Cardiac muscle cell (in vitro differentiated cells and primary cell): ENCODE measurements at regions not wholly inside any gene's neighbourhood (a gene's known extent, or its start where the extent isn't known, plus 50 kb on each side); places are given as distances from the start of the nearest gene placed in this dataset.

Experiments used
- DNase-seq, 2 donors: peaks; one replicate each; pipeline versions ENCODE4 v3.0.0 to v3.0.0-alpha.2; 2010 to 2017; ENCODE audit warnings: low read depth in 1 of 2, low spot score in 1 of 2
- H3K27ac ChIP-seq: fragments of 200-600 bp; sonication (generic); 2 replicates; pipeline ENCODE4 v1.5.1; 2016
- H3K27me3 ChIP-seq: fragments of 200-600 bp; sonication (generic); 2 replicates; pipeline ENCODE4 v1.6.0; 2016; ENCODE audit warnings: control low read depth
- H3K36me3 ChIP-seq: fragments of 200-600 bp; sonication (generic); 2 replicates; pipeline ENCODE4 v1.5.1; 2016; ENCODE audit warnings: control low read depth
- H3K4me1 ChIP-seq: fragments of 200-600 bp; sonication (generic); 2 replicates; pipeline ENCODE4 v1.8.1; 2017; ENCODE audit warnings: low read depth, mild to moderate bottlenecking, mixed run types
- H3K4me3 ChIP-seq: fragments of 200-600 bp; sonication (generic); 2 replicates; pipeline ENCODE4 v1.5.1; 2016; ENCODE audit warnings: mild to moderate bottlenecking
- H3K9me3 ChIP-seq: fragments of 200-600 bp; sonication (generic); 2 replicates; pipeline ENCODE4 v1.5.1; 2017; ENCODE audit warnings: low read depth, mild to moderate bottlenecking, control low read depth
- CTCF ChIP-seq: IDR thresholded peaks from 2 replicates; pipeline ENCODE4 v1.5.1; 2012; ENCODE audit warnings: low read depth, mild to moderate bottlenecking, low read length

GRCh38 chr14:34120185-34120977 lies 169.5 kb upstream of the EGLN3 start:
- TF ChIP-seq CTCF, result no peak
- Histone ChIP-seq H3K27me3 (no peaks in the 10 kb centered on the region), H3K36me3 (no peaks in the 10 kb centered on the region), H3K27ac (no peak overlapping the region), H3K4me3 (no peak overlapping the region), H3K9me3 (no peaks in the 10 kb centered on the region), H3K4me1 (peaks cover 3% of the 10 kb centered on the region)
- no peak for DNase-seq

GRCh38 chr14:34119107-34119858 lies 168.4 kb upstream of the EGLN3 start:
- Histone ChIP-seq H3K27ac (no peak overlapping the region), H3K4me3 (no peak overlapping the region), H3K9me3 (no peaks in the 10 kb centered on the region), H3K36me3 (no peaks in the 10 kb centered on the region), H3K27me3 (no peaks in the 10 kb centered on the region), H3K4me1 (no peaks in the 10 kb centered on the region)
- TF ChIP-seq CTCF, result no peak
- no peak for DNase-seq

- Histone ChIP-seq H3K27me3 (no peaks in the 10 kb centered on the region), H3K9me3 (no peaks in the 10 kb centered on the region), H3K4me3 (no peak overlapping the region), H3K27ac (no peak overlapping the region), H3K4me1 (no peaks in the 10 kb centered on the region), H3K36me3 (no peaks in the 10 kb centered on the region)
- TF ChIP-seq CTCF, result no peak
- DNase-seq, result no peak
These were observed 163.1 kb upstream of the EGLN3 start for GRCh38 chr14:34113991-34114390.

GRCh38 chr14:34113005-34113511 lies 162.2 kb upstream of the EGLN3 start:
- H3K4me3 ChIP-seq, result no peak overlapping the region
- H3K27ac ChIP-seq, result no peak overlapping the region
- no peak for TF ChIP-seq CTCF
- no peaks in the 10 kb centered on the region for H3K9me3 ChIP-seq
- no peaks in the 10 kb centered on the region for H3K4me1 ChIP-seq
- DNase-seq, result peak in 1 of 2 donors; percentile 6
- H3K36me3 ChIP-seq, result no peaks in the 10 kb centered on the region
- no peaks in the 10 kb centered on the region for H3K27me3 ChIP-seq

- no peaks in the 10 kb centered on the region for H3K9me3 ChIP-seq
- no peak for TF ChIP-seq CTCF
- no peak overlapping the region for H3K27ac ChIP-seq
- no peaks in the 10 kb centered on the region for H3K27me3 ChIP-seq
- H3K36me3 ChIP-seq, result no peaks in the 10 kb centered on the region
- H3K4me3 ChIP-seq, result no peak overlapping the region
- no peaks in the 10 kb centered on the region for H3K4me1 ChIP-seq
- DNase-seq, result no peak
These were observed 161.1 kb upstream of the EGLN3 start for GRCh38 chr14:34111953-34112352.
